ENCODE measurements at regions not wholly inside any gene's neighbourhood (a gene's known extent, or its start where the extent isn't known, plus 50 kb on each side); places are given as distances from the start of the nearest gene placed in this dataset.

GRCh38 chr15:38724827-38725226 is 160.2 kb upstream of the RASGRP1 start (continued):
- TF ChIP-seq CTCF (IDR thresholded peaks at IDR 0.05) = no peak; the same call in 1 of the 2 replicates
- no peak for TF ChIP-seq IRF3 (IDR thresholded peaks at IDR 0.05; ENCODE audit: low read depth, low read length)

GRCh38 chr15:38726187-38726586 is 161.6 kb upstream of the RASGRP1 start:
- no peak overlapping the region for H3K9ac ChIP-seq
- DNase-seq = no peak
- H3F3A ChIP-seq (replicated peaks; ENCODE audit: insufficient read depth) = no peaks in the 10 kb centered on the region
- H3K4me2 ChIP-seq = no peak overlapping the region
- POLR2A ChIA-PET = no interaction called here
- H3K4me1 ChIP-seq (ENCODE audit: control insufficient read depth in 1 of 2, insufficient read depth in 2 of 2, low read depth in 1 of 2, low read length in 1 of 2) = no peaks in the 10 kb centered on the region
- no peaks in the 10 kb centered on the region for H3K9me3 ChIP-seq
- no peak overlapping the region for H2AFZ ChIP-seq (ENCODE audit: low read depth)
- no peaks in the 10 kb centered on the region for H4K20me1 ChIP-seq (ENCODE audit: insufficient read depth)
- no peak for TF ChIP-seq USF1 (IDR thresholded peaks at IDR 0.05; ENCODE audit: borderline replicate concordance, low read depth)
- no peak for TF ChIP-seq SIN3A (IDR thresholded peaks at IDR 0.05; ENCODE audit: borderline replicate concordance, low read depth, low read length)
- no peak for TF ChIP-seq USF2 (IDR thresholded peaks at IDR 0.05; ENCODE audit: borderline replicate concordance, low read depth, low read length)
- TF ChIP-seq TAF1 (IDR thresholded peaks at IDR 0.05; ENCODE audit: borderline replicate concordance, low read depth, low read length) = no peak
- no peak for TF ChIP-seq RCOR1 (IDR thresholded peaks at IDR 0.05; ENCODE audit: low read length)
- no peak for TF ChIP-seq MAX (IDR thresholded peaks at IDR 0.05; ENCODE audit: low read depth)
- TF ChIP-seq EP300 (IDR thresholded peaks at IDR 0.05; ENCODE audit: borderline replicate concordance in 1 of 2, low read depth in 1 of 2, low read length in 1 of 2) = no peak
- no peak for TF ChIP-seq NRF1 (IDR thresholded peaks at IDR 0.05; ENCODE audit: low read depth, low read length)
- H3K27ac ChIP-seq (ENCODE audit: low read depth in 2 of 2, low read length in 1 of 2) = no peak overlapping the region
- CTCF ChIA-PET = interaction anchor here (1.4 kb wide), 1 partner anchor 27 kb away, joined by 4 read pairs; no protein-coding TSS in a partner anchor
- 50% methylated on average over 1 of the region's 1 CpG for WGBS (ENCODE audit: low lambda C conversion rate)
- no peaks in the 10 kb centered on the region for H3K79me2 ChIP-seq (ENCODE audit: insufficient read depth)
- no peak overlapping the region for H3K4me3 ChIP-seq (ENCODE audit: low read depth in 2 of 2, low read length in 1 of 2)
- H3K9me2 ChIP-seq = no peaks in the 10 kb centered on the region
- H3K36me3 ChIP-seq (replicated peaks in 1 of 2; ENCODE audit: control insufficient read depth in 1 of 2, insufficient read depth in 2 of 2, low read length in 1 of 2) = no peaks in the 10 kb centered on the region
- H3K27me3 ChIP-seq (ENCODE audit: insufficient read depth) = no peaks in the 10 kb centered on the region

Measured in SK-N-SH (cell line).